ENCODE measurements at regions not wholly inside any gene's neighbourhood (a gene's known extent, or its start where the extent isn't known, plus 50 kb on each side); places are given as distances from the start of the nearest gene placed in this dataset.

- no peak overlapping the region for H3K4me3 ChIP-seq (ENCODE audit: low read depth, low read length)
- TF ChIP-seq MYC (IDR thresholded peaks at IDR 0.05; ENCODE audit: low read depth, low read length), result no peak
- no peak for TF ChIP-seq POLR2A (IDR thresholded peaks at IDR 0.05; ENCODE audit: extremely low read depth, insufficient read length)
- TF ChIP-seq, protein P1, sequence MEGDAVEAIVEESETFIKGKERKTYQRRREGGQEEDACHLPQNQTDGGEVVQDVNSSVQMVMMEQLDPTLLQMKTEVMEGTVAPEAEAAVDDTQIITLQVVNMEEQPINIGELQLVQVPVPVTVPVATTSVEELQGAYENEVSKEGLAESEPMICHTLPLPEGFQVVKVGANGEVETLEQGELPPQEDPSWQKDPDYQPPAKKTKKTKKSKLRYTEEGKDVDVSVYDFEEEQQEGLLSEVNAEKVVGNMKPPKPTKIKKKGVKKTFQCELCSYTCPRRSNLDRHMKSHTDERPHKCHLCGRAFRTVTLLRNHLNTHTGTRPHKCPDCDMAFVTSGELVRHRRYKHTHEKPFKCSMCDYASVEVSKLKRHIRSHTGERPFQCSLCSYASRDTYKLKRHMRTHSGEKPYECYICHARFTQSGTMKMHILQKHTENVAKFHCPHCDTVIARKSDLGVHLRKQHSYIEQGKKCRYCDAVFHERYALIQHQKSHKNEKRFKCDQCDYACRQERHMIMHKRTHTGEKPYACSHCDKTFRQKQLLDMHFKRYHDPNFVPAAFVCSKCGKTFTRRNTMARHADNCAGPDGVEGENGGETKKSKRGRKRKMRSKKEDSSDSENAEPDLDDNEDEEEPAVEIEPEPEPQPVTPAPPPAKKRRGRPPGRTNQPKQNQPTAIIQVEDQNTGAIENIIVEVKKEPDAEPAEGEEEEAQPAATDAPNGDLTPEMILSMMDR (IDR thresholded peaks at IDR 0.05; ENCODE audit: low read depth, low read length), result no peak
- no peak for TF ChIP-seq MAX (IDR thresholded peaks at IDR 0.05; ENCODE audit: low read depth, low read length)
- no peak for DNase-seq (ENCODE audit: low read depth)
Measured at GRCh38 chr4:141933978-141934377, 297.6 kb downstream of the IL15 start.

DNA sequence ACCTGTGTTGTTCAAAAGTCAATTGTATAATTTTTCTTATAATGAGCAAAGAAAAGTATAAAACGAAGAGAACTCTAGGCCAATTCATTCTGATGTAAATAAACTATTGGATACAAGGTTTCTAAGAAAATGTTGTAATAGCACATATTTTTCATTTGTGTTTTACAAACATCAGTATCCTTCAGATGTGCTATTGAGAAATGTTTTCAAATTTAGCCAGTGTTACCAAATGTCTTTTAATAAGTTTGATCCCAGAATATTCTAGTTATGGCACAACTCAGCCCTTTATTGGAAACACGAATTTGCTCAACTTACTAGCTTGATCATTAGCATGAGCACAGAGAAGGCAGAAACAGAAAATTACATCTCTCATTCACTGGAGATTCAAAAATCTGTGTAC, 319.3 kb downstream of the IL15 start:
- TF ChIP-seq, protein P1 (IDR thresholded peaks at IDR 0.05; ENCODE audit: low read depth, low read length), result no peak
- TF ChIP-seq MYC (IDR thresholded peaks at IDR 0.05; ENCODE audit: low read depth, low read length), result no peak
- DNase-seq (ENCODE audit: low read depth), result no peak
- H3K4me3 ChIP-seq (ENCODE audit: low read depth, low read length), result no peak overlapping the region

DNA sequence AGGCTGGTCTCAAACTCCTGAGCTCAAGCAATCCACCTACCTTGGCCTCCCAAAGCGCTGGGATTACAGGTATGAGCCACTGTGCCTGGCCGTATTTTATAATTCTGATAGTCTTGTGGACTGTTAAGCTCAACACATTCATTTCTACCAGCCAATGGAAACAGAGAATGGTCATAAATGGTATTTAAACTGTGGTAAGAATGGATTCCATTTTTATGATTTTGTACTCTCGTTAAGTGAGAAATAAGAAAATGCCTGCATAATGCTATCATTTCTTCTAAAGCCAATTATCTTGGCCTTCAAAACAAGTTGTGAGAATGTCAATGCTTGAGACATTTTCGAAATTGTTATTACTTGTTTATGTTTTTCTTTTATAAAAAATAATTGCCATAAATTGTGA, 321.0 kb downstream of the IL15 start:
- DNase-seq (ENCODE audit: low read depth), result no peak
- H3K4me3 ChIP-seq (ENCODE audit: low read depth, low read length), result no peak overlapping the region
- TF ChIP-seq MAX (IDR thresholded peaks at IDR 0.05; ENCODE audit: low read depth, low read length) (no peak), MYC (IDR thresholded peaks at IDR 0.05; ENCODE audit: low read depth, low read length) (no peak), POLR2A (IDR thresholded peaks at IDR 0.05; ENCODE audit: extremely low read depth, insufficient read length) (no peak)
- TF ChIP-seq, protein P1 (IDR thresholded peaks at IDR 0.05; ENCODE audit: low read depth, low read length), result no peak

DNA sequence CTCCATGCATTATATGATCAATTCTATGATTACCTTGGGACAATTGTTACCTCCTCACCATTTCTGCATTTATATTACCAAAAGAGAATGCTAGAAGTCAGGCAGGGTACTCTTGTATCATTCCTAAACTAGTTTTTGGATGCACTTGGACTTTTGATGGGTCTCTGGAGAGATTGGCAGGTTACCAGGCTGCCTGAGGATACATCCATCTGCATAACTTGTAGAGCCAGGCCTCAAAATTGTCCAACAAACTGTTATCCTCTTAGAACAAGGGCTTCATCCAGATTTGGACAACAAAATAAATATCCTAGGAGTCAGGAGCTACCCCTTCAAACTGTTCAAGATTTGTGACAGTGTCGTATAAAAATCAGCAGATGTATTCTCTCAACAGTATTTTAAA, 326.1 kb downstream of the IL15 start:
- TF ChIP-seq MAX (IDR thresholded peaks at IDR 0.05; ENCODE audit: low read depth, low read length) (no peak), POLR2A (IDR thresholded peaks at IDR 0.05; ENCODE audit: extremely low read depth, insufficient read length) (no peak), MYC (IDR thresholded peaks at IDR 0.05; ENCODE audit: low read depth, low read length) (no peak)
- TF ChIP-seq, protein P1 (IDR thresholded peaks at IDR 0.05; ENCODE audit: low read depth, low read length), result no peak
- no peak overlapping the region for H3K4me3 ChIP-seq (ENCODE audit: low read depth, low read length)
- DNase-seq (ENCODE audit: low read depth), result no peak

DNA sequence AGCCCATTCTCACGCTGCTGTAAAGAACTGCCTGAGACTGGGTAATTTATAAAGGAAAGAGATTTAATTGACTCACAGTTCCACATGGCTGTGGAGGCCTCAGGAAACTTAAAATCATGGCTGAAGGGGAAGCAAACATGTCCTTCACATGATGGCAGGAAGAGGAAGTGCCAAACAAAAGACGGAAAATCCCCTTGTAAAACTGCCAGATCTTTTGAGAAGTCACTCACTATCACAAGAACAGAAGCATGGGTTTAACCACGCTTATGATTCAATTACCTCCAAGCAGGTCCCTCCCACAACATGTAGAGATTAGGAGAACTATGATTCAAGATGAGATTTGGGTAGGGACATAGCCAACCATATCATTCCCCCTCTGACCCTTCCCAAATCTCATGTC, 335.5 kb downstream of the IL15 start:
- DNase-seq (ENCODE audit: low read depth), result peak; percentile 4
- no peak for TF ChIP-seq MAX (IDR thresholded peaks at IDR 0.05; ENCODE audit: low read depth, low read length)
- TF ChIP-seq POLR2A (IDR thresholded peaks at IDR 0.05; ENCODE audit: extremely low read depth, insufficient read length), result no peak
- TF ChIP-seq, protein P1 (IDR thresholded peaks at IDR 0.05; ENCODE audit: low read depth, low read length), result no peak
- no peak for TF ChIP-seq MYC (IDR thresholded peaks at IDR 0.05; ENCODE audit: low read depth, low read length)
- no peak overlapping the region for H3K4me3 ChIP-seq (ENCODE audit: low read depth, low read length)

DNA sequence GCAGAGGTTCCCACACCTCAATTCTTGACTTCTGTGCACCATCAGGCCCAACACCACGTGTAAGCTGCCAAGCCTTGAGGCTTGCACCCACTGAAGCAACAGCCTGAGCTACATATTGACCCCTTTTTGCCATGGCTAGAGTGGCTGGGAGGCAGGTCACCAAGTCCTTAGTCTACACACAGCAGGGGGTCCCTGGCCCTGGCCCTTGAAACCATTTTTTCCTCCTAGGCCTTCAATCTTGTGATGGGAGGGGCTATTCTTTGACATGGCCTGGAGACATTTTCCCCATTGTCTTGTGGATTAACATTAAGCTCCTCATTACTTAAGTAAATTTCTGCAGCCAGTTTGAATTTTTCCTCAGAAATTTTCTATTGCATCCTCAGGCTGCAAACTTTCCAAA, 336.6 kb downstream of the IL15 start:
- DNase-seq (ENCODE audit: low read depth), result no peak
- TF ChIP-seq MAX (IDR thresholded peaks at IDR 0.05; ENCODE audit: low read depth, low read length) (no peak), MYC (IDR thresholded peaks at IDR 0.05; ENCODE audit: low read depth, low read length) (no peak), POLR2A (IDR thresholded peaks at IDR 0.05; ENCODE audit: extremely low read depth, insufficient read length) (no peak)
- TF ChIP-seq, protein P1 (IDR thresholded peaks at IDR 0.05; ENCODE audit: low read depth, low read length), result no peak
- H3K4me3 ChIP-seq (ENCODE audit: low read depth, low read length), result no peak overlapping the region

All from NB4 (cell line).